Gastroesophageal sphincter (tissue), 4 donors: ENCODE measurements at regions not wholly inside any gene's neighbourhood (a gene's known extent, or its start where the extent isn't known, plus 50 kb on each side); places are given as distances from the start of the nearest gene placed in this dataset.

Experiments used
- ATAC-seq: fragments of 150-250 bp; one replicate; pipeline ENCODE4 v1.9.1; 2016; ENCODE audit warnings: mild to moderate bottlenecking, moderate library complexity
- H3K27ac ChIP-seq, 4 donors: fragments of 200-600 bp; sonication (generic) in 3 of 4; 1 replicate in 3 of 4; 2 replicates in 1 of 4; pipeline ENCODE4 v1.5.1; 2016 to 2019
- H3K27me3 ChIP-seq: fragments of 200-600 bp; sonication (generic); one replicate; pipeline ENCODE4 v1.5.1; 2019
- H3K36me3 ChIP-seq, 2 donors: fragments of 200-600 bp; sonication (generic); one replicate each; pipeline ENCODE4 v1.5.1; 2019; ENCODE audit warnings: control low read depth in 1 of 2
- H3K4me1 ChIP-seq, 3 donors: fragments of 200-600 bp; sonication (generic); 1 replicate in 2 of 3; 2 replicates in 1 of 3; pipeline ENCODE4 v1.5.1; 2016 to 2019; ENCODE audit warnings: control low read depth in 2 of 3
- H3K4me3 ChIP-seq, 2 donors: fragments of 200-600 bp; sonication (generic); one replicate each; pipeline ENCODE4 v1.5.1; 2019; ENCODE audit warnings: mild to moderate bottlenecking in 1 of 2, moderate library complexity in 1 of 2
- H3K9me3 ChIP-seq, 3 donors: fragments of 200-600 bp; sonication (generic); one replicate each; pipeline ENCODE4 v1.5.1; 2017 to 2019; ENCODE audit warnings: control low read depth in 2 of 3
- EP300 ChIP-seq: sonication (generic); formaldehyde crosslinking; IDR thresholded peaks from one replicate; pipeline ENCODE4 v1.6.1; 2017; ENCODE audit warnings: antibody characterized with exemption, mild to moderate bottlenecking
- POLR2A ChIP-seq, 2 donors: fragments of 450-650 bp; IDR thresholded peaks; one replicate each; pipeline ENCODE4 v1.6.1; 2017; ENCODE audit warnings: antibody characterized with exemption in 2 of 2, mild to moderate bottlenecking in 2 of 2, moderate library complexity in 1 of 2
- POLR2AphosphoS5 ChIP-seq: sonication (generic); formaldehyde crosslinking; IDR thresholded peaks from one replicate; pipeline ENCODE4 v1.6.1; 2017; ENCODE audit warnings: antibody characterized with exemption
- WGBS, 2 donors: methylation state at CpG; one replicate each; pipeline ENCODE4 v1.1.5; 2018; ENCODE audit warnings: low coverage in 1 of 2; 5-methylcytosine and 5-hydroxymethylcytosine counted together
- TF ChIP-seq, protein P1 (sequence below), 4 experiments: fragments of 200-600 bp in 2 of 4; fragments of 450-650 bp in 2 of 4; sonication (generic) in 1 of 4; IDR thresholded peaks; one replicate each; pipeline ENCODE4 v1.5.1; 2017 to 2019; ENCODE audit warnings: antibody characterized with exemption in 4 of 4, mild to moderate bottlenecking in 2 of 4, moderate library complexity in 2 of 4

DNA sequence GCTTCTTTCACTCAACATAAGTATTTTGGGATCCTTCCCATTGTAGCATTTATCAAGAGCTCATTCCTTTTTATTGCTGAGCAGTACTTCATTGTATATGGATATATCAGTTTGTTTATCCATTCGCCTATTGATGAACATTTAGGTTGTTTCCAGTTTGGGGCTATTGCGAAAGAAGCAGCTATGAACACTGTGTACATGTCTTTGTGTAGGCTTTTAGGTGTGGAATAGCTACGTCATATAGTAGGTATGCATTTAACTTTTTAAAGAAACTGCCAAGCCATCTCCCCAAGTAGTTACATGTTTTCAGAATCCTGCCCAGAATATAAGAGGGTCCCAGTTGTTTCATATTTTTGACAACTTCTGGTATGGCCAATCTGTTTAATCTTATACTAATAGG lies 468.1 kb downstream of the IPMK start:
- TF ChIP-seq, protein P1, sequence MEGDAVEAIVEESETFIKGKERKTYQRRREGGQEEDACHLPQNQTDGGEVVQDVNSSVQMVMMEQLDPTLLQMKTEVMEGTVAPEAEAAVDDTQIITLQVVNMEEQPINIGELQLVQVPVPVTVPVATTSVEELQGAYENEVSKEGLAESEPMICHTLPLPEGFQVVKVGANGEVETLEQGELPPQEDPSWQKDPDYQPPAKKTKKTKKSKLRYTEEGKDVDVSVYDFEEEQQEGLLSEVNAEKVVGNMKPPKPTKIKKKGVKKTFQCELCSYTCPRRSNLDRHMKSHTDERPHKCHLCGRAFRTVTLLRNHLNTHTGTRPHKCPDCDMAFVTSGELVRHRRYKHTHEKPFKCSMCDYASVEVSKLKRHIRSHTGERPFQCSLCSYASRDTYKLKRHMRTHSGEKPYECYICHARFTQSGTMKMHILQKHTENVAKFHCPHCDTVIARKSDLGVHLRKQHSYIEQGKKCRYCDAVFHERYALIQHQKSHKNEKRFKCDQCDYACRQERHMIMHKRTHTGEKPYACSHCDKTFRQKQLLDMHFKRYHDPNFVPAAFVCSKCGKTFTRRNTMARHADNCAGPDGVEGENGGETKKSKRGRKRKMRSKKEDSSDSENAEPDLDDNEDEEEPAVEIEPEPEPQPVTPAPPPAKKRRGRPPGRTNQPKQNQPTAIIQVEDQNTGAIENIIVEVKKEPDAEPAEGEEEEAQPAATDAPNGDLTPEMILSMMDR (IDR thresholded peaks at IDR 0.05): no peak
- TF ChIP-seq EP300 (no peak), POLR2AphosphoS5 (no peak), POLR2A (IDR thresholded peaks at IDR 0.05) (no peak)
- no peaks in the 10 kb centered on the region for H3K27me3 ChIP-seq
- H3K27ac ChIP-seq: no peak overlapping the region
- H3K4me1 ChIP-seq: no peaks in the 10 kb centered on the region
- WGBS, 2 donors: 84 to 92% methylated on average over 3 of the region's 3 CpGs
- no peak for ATAC-seq
- no peaks in the 10 kb centered on the region for H3K9me3 ChIP-seq
- no peak overlapping the region for H3K4me3 ChIP-seq
- no peaks in the 10 kb centered on the region for H3K36me3 ChIP-seq

DNA sequence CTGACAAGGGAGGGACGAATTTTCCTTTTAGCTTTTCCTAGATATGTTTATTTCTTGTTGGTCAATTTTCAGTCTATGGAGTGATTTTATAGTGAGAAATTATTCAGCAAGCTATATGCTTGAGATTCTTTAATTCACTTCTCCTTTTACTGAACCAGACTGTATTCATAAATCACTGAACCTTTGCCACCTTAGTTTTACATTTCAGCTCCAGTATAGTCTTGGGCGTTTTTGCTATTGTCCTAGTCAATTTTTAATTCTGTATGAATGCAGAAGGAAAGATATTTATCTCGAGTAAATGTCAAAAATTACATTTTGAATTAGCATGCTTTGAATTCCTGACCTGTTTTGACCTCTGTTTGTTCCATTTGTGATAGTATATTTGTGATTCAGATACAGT lies 468.9 kb downstream of the IPMK start:
- Histone ChIP-seq H3K27ac (no peak overlapping the region), H3K4me1 (no peaks in the 10 kb centered on the region), H3K27me3 (no peaks in the 10 kb centered on the region), H3K36me3 (no peaks in the 10 kb centered on the region), H3K9me3 (no peaks in the 10 kb centered on the region), H3K4me3 (no peak overlapping the region)
- no peak for ATAC-seq
- TF ChIP-seq POLR2AphosphoS5 (no peak), EP300 (no peak), POLR2A (IDR thresholded peaks at IDR 0.05) (no peak)
- TF ChIP-seq, protein P1 (IDR thresholded peaks at IDR 0.05): no peak
- 17 to 19% methylated on average over 3 of the region's 3 CpGs for WGBS, 2 donors

DNA sequence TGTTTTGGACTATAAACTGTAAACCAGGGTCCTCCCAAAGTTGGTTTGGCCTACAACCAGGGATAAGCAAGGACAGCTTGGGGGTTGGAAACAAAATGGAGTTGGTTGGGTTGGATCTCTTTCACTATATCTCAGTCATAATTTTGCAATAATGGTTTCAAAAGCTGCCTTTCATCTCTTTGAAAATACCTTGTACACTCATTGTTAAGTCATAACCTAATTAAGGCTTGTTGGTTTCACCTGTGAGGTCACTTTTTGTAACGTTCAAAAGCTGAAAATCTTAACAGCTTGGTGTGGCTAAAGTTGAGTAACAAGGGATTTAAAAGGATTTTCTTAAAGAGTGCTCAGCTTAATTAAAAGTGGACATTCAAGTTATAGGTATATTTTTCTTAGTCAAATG lies 476.1 kb downstream of the IPMK start:
- Histone ChIP-seq H3K4me3 (no peak overlapping the region), H3K27ac (no peak overlapping the region), H3K36me3 (no peaks in the 10 kb centered on the region), H3K9me3 (no peaks in the 10 kb centered on the region), H3K27me3 (no peaks in the 10 kb centered on the region), H3K4me1 (no peaks in the 10 kb centered on the region)
- ATAC-seq: no peak
- TF ChIP-seq POLR2A (IDR thresholded peaks at IDR 0.05) (no peak), POLR2AphosphoS5 (no peak), EP300 (no peak)
- TF ChIP-seq, protein P1 (IDR thresholded peaks at IDR 0.05): no peak
- 75 to 80% methylated on average over 1 of the region's 1 CpG for WGBS, 2 donors

DNA sequence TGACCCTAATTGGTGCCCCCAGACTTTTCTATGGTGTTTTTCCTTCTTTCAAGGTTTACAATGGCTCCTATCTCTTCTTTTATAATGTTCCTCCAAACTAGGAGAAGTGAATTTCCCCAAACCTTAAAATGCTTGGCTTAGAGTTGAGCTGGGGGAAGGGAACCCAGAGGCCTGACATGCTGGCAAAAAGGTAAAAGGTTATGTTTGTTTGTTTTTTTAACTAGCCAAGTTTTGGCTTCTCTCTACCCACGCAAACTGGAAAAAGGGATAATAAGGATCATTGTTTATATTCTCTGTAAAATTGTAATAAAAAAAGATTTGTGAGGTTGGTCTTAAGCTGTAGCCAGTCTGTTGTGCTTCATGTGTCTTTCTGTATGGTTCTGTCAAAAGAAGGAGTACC lies 477.0 kb downstream of the IPMK start:
- TF ChIP-seq EP300: no peak
- TF ChIP-seq POLR2A (IDR thresholded peaks at IDR 0.05): no peak
- TF ChIP-seq, protein P1 (IDR thresholded peaks at IDR 0.05): no peak
- TF ChIP-seq POLR2AphosphoS5: no peak
- H3K27me3 ChIP-seq: no peaks in the 10 kb centered on the region
- no peak overlapping the region for H3K27ac ChIP-seq
- H3K36me3 ChIP-seq: no peaks in the 10 kb centered on the region
- no peak for ATAC-seq
- no peaks in the 10 kb centered on the region for H3K4me1 ChIP-seq
- WGBS, 2 donors: 78 to 86% methylated on average over 1 of the region's 1 CpG
- H3K4me3 ChIP-seq: no peak overlapping the region
- H3K9me3 ChIP-seq: no peaks in the 10 kb centered on the region

DNA sequence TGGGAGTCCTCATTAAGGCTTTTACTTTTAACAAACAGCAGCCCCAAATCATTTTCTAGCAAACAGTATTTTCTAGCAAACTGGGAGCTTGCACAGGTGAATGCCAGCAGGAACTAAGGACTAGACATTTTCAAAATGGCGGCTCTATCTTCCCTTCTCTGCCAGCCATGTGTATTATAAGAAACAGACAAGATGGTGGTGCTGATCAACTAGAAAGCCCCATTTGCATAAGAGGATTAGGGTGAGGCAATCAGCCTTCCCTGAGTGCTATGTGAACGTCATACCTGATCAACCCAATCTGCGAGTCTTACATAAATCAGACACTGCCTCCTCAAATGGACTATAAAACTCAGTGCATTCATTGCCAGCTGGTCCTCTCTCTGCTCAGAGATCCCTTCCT lies 479.6 kb downstream of the IPMK start:
- 87 to 91% methylated on average over 3 of the region's 3 CpGs for WGBS, 2 donors
- no peak for ATAC-seq
- no peaks in the 10 kb centered on the region for H3K9me3 ChIP-seq

More for the DNA sequence above, 479.6 kb downstream of the IPMK start:
- no peaks in the 10 kb centered on the region for H3K36me3 ChIP-seq
- no peak overlapping the region for H3K27ac ChIP-seq
- H3K27me3 ChIP-seq: no peaks in the 10 kb centered on the region
- H3K4me3 ChIP-seq: no peak overlapping the region
- TF ChIP-seq, protein P1 (IDR thresholded peaks at IDR 0.05): no peak
- TF ChIP-seq EP300 (no peak), POLR2A (IDR thresholded peaks at IDR 0.05) (no peak), POLR2AphosphoS5 (no peak)
- no peaks in the 10 kb centered on the region for H3K4me1 ChIP-seq
